NCI-H1048 (cell line): ENCODE measurements at regions not wholly inside any gene's neighbourhood (a gene's known extent, or its start where the extent isn't known, plus 50 kb on each side); places are given as distances from the start of the nearest gene placed in this dataset.
"Not testable (repeated sequence)": the region's sequence is repeated elsewhere in the genome, so short reads cannot be mapped to it uniquely, and the experiment has no call there.

Source experiments
- DNase-seq: peaks from one replicate; lab custom pipeline; 2025; lab: John Stamatoyannopoulos, UW

DNA sequence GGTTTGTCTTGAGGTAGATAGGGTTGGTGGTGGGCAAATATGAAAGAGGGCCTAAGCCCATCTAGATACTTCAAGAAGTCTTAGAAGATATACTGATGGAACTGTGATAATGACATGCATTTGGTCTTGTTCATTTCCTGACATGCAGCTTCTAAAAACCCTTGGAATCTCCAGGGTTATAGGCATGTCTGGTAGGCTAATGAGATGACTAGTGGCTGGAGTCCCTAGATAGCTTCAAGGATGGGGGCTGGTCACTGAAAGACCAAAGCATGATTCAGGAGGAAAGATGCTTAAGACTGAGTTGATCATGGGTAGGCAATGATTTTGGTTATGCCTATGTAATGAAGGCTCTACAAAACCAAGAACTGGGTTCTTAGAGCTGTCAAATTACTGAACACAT lies 217.9 kb upstream of the MOCS1 start:
- no peak for DNase-seq

GRCh38 chr6:40148882-40149573 lies 214.8 kb upstream of the MOCS1 start:
- DNase-seq, result no peak

DNA sequence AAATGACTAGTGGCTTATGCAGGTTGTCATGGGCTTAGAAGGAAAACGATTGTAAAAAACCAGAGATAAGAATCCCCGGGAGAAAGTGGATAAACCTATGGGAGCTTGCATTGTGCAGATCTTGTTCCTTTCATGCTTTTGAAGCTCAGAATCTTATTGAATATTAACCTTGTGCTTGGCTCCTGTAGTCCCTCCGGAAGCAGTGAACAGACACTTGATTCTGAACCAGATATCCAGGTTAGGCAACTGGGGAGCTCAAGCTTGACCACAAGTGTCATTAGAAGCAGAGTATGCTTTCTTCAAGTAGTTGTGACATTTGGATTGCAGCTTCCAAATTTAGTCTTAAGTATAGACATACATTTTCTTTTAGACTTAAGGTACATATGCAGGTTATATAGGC lies 212.6 kb upstream of the MOCS1 start:
- DNase-seq, result no peak

GRCh38 chr6:40139447-40139846 lies 205.2 kb upstream of the MOCS1 start:
- DNase-seq, result no peak

DNA sequence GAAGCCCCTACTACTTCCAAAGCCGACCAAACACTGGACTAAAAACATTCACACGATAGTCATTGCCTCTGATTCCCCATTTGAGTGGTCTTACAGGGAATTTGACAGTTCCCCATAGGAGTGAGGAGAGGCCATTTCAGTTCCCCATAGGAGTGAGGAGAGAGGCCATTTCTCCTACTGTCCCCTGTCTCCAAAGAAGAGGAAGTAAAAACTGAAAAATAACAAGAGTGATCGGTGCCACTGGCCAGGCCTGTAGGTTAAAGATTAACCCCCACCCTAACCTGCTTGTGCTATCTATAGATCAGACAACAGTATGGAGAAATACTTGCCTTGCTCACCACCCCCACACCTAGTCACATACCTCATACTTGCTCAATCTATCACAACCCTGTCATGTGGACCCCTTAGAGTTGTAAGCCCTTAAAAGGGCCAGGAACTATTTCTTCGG lies 204.0 kb upstream of the MOCS1 start:
- DNase-seq, result no peak

GRCh38 chr6:40135491-40136072 lies 201.3 kb upstream of the MOCS1 start:
- DNase-seq, result no peak

GRCh38 chr6:40133981-40134380 lies 199.7 kb upstream of the MOCS1 start:
- DNase-seq, result not testable (repeated sequence)

DNA sequence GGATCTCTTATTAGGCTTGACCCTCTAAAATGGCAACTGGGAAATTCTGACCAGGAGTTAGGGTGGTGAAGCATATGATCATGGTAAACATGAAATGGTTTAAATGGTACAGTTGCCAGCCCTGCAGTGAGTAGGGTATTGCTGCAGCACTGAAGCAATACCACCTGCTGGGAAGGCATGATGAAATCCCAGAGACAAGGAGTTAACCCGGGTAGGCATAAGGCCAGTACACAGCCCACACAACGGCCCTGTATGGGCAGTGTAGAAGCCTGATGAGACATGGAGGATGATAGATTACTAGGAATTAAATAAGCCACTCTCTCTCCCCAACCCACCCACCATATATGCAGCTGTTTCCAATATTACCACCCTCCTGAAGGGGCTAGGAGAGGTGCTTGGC lies 197.4 kb upstream of the MOCS1 start:
- DNase-seq, result no peak

DNA sequence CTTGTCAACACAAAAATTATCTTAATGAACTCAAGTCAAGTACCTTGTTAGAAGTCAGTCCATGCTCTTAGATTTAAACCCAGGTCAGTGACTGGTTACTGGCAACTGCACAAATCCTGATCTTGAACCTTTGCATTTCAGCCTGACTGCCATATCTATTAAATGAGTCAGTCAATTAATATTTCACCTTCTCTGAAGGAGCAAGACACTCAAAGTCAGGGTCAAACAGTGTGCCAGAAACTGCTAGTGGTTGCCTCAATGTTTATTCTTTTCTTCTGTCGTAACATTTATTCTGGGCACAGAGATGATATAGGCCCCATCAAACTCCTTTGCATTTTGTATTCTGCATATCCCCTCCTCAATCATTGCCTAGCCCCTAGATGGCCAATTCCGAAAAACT lies 193.9 kb upstream of the MOCS1 start:
- DNase-seq, result no peak

- DNase-seq, result no peak
Measured at GRCh38 chr6:40125680-40126394, 191.6 kb upstream of the MOCS1 start.

GRCh38 chr6:40124924-40125323 lies 190.7 kb upstream of the MOCS1 start:
- DNase-seq, result no peak

GRCh38 chr6:40116832-40117231 lies 182.6 kb upstream of the MOCS1 start:
- no peak for DNase-seq

- no peak for DNase-seq
Measured at GRCh38 chr6:40112350-40112749, 178.1 kb upstream of the MOCS1 start.

DNA sequence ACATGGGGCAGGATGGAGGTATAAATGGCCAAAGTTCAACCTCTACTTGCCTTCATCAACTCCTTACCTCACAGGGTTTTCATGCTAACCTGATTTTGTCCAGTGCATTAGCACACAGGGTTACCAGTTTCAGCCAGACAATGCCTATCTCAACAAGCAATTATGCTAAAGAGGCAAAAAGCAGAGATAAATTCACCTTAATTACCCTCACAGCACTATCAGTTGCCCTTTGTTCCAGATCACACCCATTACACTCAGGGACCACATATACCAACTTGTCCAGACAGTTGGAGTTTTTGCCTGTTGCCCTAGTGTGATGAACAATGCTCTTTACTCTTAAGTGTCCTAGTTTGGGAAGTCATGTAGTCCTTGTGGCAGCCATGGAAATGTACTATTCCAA lies 174.5 kb upstream of the MOCS1 start:
- no peak for DNase-seq

GRCh38 chr6:40106840-40107239 lies 172.6 kb upstream of the MOCS1 start:
- no peak for DNase-seq

- no peak for DNase-seq
Measured at GRCh38 chr6:40098774-40099173, 164.5 kb upstream of the MOCS1 start.

DNA sequence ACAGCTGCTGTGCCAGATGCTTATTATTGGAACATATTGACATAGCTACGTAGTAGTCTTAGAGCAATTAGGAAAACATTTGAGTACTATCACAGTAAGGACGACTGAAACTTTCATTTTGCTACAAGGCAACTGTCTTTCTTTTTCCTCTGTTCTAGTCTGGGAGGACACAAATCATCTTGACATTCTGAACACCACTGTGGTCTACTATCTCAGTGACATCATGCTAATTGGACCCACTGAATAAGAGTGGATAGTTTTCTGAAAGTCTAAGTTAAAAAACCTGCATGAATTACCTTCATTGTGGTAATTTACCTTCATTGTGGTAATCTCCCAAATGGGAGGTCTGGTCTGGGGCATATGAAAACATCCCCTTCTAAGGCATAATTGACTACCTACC lies 163.3 kb upstream of the MOCS1 start:
- no peak for DNase-seq

DNA sequence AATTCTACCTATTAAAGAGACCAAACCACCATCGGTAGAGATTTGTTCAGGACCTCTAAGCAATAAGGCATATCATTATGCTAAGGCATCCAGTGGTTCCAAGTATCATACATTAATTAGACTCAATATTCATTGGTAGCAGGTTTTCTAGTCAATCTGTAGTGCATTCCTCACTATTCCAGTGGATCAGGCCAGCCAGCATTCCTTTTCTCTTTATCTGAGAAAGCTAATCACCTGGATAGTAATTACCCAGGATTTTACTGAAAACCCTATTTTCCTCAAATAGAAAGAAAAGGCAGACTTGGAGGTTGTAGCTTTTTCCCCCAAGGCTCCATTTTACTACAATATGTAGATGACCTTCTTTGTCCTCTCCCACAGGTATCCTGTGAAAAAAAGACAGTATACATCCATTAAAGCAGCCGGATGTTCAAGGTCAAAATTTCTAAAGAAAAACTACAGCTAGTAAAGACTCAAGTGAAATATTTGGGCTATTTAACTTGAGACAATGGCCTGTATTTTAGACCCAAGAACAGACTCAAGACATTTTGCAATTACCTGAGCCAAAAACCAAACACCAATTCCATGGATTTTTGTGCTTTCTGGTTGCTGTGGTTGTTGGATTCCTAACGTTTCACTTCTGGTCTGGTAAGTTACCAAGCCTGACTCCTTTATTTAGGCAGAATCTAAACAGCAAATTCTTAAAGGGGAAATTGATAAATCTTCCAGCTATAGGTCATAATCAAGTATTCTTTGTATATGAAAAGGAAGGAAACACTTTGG lies 149.1 kb upstream of the MOCS1 start:
- no peak for DNase-seq

GRCh38 chr6:40082278-40083043 lies 148.2 kb upstream of the MOCS1 start:
- no peak for DNase-seq

GRCh38 chr6:40077736-40078135 lies 143.5 kb upstream of the MOCS1 start:
- DNase-seq, result no peak

DNA sequence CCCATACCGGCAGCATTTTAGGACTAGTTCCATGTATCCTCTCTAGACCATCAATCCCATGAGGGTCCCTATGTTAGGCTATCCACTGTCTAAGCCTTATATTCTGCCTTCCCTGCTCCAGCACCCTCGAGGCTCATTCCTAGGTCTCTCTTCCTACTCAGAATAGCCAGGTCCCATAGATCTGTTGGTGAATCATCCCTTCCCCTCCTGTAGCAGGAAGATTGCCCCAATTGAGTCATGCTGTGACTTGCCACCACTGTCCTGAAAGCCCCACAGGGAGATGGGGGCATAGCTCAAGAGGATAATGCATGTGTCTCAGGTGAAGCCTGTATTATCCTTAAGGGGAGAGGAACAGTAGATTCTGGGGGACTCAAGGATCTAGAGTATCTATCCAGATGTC lies 143.1 kb upstream of the MOCS1 start:
- DNase-seq, result no peak

GRCh38 chr6:40075056-40075590 lies 140.9 kb upstream of the MOCS1 start:
- no peak for DNase-seq
